ENCODE measurements at regions not wholly inside any gene's neighbourhood (a gene's known extent, or its start where the extent isn't known, plus 50 kb on each side); places are given as distances from the start of the nearest gene placed in this dataset.

DNA sequence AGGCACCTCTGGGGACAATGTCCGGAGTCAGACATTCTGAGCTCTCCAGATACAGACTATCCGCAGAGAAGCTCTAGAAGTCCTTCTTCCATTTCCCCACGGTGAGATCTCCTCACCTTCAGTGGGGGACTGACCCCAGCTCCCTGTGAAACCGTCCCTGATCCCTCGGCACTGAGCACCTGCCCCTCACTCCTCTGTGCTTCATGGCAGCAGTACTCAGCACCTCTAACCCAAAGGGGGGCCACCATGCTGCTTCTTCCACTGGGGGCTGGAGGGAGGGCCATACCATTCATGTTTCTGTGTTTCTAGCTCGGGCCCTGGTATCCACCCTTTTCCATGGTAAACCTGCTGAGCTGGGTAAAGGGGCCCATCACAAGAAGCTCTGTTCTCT lies 321.7 kb downstream of the BRD1 start:
- H3F3A ChIP-seq (ENCODE audit: insufficient read depth): peaks cover 3% of the 10 kb centered on the region; the same call in 1 of the 2 replicates

DNA sequence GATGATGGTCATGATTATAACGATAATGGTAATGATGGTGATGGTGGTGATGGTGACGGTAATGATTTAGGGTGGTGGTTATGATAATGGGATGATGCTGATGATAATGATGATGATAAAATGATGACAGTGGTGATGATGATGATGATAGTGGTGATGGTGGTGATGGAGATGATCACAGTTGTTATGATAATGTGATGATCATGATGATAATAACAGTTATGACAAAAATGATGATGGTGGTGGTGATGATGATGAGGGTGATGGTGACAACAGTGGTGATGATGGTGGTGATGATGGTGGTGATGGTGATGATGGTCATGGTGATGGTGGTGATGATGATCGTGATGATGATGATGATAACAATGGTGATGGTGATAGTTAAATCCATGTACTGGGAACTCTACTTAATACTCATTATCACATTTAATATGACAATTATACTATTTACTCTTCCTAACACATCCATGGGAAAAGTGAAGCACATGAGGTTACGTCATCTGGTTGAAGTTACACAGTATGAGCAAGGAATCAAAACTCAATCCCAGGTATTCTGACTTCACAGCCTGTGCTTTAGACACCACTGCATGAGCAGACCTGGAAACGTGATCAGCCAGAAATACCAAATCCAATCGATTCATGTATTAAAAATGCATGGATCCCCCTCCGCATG lies 322.2 kb downstream of the BRD1 start:
- H3K9me3 ChIP-seq (ENCODE audit: insufficient read depth, low read length): no peaks in the 10 kb centered on the region
- no peaks in the 10 kb centered on the region for H3K27me3 ChIP-seq (ENCODE audit: low read length)
- no peak overlapping the region for H3K4me3 ChIP-seq (ENCODE audit: insufficient read depth, low read length, poor library complexity, severe bottlenecking)
- no peak overlapping the region for H3K4me2 ChIP-seq (ENCODE audit: low read depth, low read length, poor library complexity, severe bottlenecking)
- no peaks in the 10 kb centered on the region for H3F3A ChIP-seq (ENCODE audit: insufficient read depth)
- H3K36me3 ChIP-seq (ENCODE audit: low read length): no peaks in the 10 kb centered on the region
- H3K9ac ChIP-seq (ENCODE audit: low read length): no peak overlapping the region
- H3K9me2 ChIP-seq (replicated peaks; ENCODE audit: insufficient read depth, low read length): no peaks in the 10 kb centered on the region
- no peaks in the 10 kb centered on the region for H3K79me2 ChIP-seq (ENCODE audit: insufficient read depth, low read length)
- no peak overlapping the region for H2AFZ ChIP-seq (ENCODE audit: low read depth, low read length, severe bottlenecking)
- TF ChIP-seq CTCF (IDR thresholded peaks at IDR 0.05; ENCODE audit: insufficient read depth, low read length, poor library complexity, severe bottlenecking): no peak
- TF ChIP-seq EZH2phosphoT487 (conservative IDR thresholded peaks at IDR 0.05; ENCODE audit: low read length): no peak
- H3K27ac ChIP-seq (ENCODE audit: low read depth, low read length): no peak overlapping the region
- no peaks in the 10 kb centered on the region for H4K20me1 ChIP-seq (ENCODE audit: low read depth, low read length)

More for the DNA sequence above, 321.7 kb downstream of the BRD1 start:
- TF ChIP-seq EZH2phosphoT487 (conservative IDR thresholded peaks at IDR 0.05; ENCODE audit: low read length) (no peak), CTCF (IDR thresholded peaks at IDR 0.05; ENCODE audit: insufficient read depth, low read length, poor library complexity, severe bottlenecking) (no peak)
- Histone ChIP-seq H3K9me2 (replicated peaks; ENCODE audit: insufficient read depth, low read length) (no peaks in the 10 kb centered on the region), H3K36me3 (ENCODE audit: low read length) (no peaks in the 10 kb centered on the region), H3K9me3 (ENCODE audit: insufficient read depth, low read length) (no peaks in the 10 kb centered on the region), H3K27me3 (ENCODE audit: low read length) (no peaks in the 10 kb centered on the region), H3K27ac (ENCODE audit: low read depth, low read length) (no peak overlapping the region), H3K4me3 (ENCODE audit: insufficient read depth, low read length, poor library complexity, severe bottlenecking) (no peak overlapping the region), H2AFZ (ENCODE audit: low read depth, low read length, severe bottlenecking) (no peak overlapping the region), H3K79me2 (ENCODE audit: insufficient read depth, low read length) (no peaks in the 10 kb centered on the region), H3K4me2 (ENCODE audit: low read depth, low read length, poor library complexity, severe bottlenecking) (no peak overlapping the region), H3K9ac (ENCODE audit: low read length) (no peak overlapping the region), H4K20me1 (ENCODE audit: low read depth, low read length) (no peaks in the 10 kb centered on the region)

GRCh38 chr22:49503896-49504521 lies 323.7 kb downstream of the BRD1 start:
- Histone ChIP-seq H3K9me3 (ENCODE audit: insufficient read depth, low read length) (no peaks in the 10 kb centered on the region), H3K79me2 (ENCODE audit: insufficient read depth, low read length) (no peaks in the 10 kb centered on the region), H4K20me1 (ENCODE audit: low read depth, low read length) (no peaks in the 10 kb centered on the region), H3K4me2 (ENCODE audit: low read depth, low read length, poor library complexity, severe bottlenecking) (no peak overlapping the region), H3K27ac (ENCODE audit: low read depth, low read length) (no peak overlapping the region), H3K27me3 (ENCODE audit: low read length) (no peaks in the 10 kb centered on the region), H3F3A (ENCODE audit: insufficient read depth) (no peaks in the 10 kb centered on the region), H2AFZ (ENCODE audit: low read depth, low read length, severe bottlenecking) (no peak overlapping the region), H3K36me3 (ENCODE audit: low read length) (no peaks in the 10 kb centered on the region), H3K4me3 (ENCODE audit: insufficient read depth, low read length, poor library complexity, severe bottlenecking) (no peak overlapping the region), H3K9me2 (replicated peaks; ENCODE audit: insufficient read depth, low read length) (no peaks in the 10 kb centered on the region), H3K9ac (ENCODE audit: low read length) (no peak overlapping the region)
- TF ChIP-seq CTCF (IDR thresholded peaks at IDR 0.05; ENCODE audit: insufficient read depth, low read length, poor library complexity, severe bottlenecking) (no peak), EZH2phosphoT487 (conservative IDR thresholded peaks at IDR 0.05; ENCODE audit: low read length) (no peak)
